IMR-90 (cell line): ENCODE measurements at regions not wholly inside any gene's neighbourhood (a gene's known extent, or its start where the extent isn't known, plus 50 kb on each side); places are given as distances from the start of the nearest gene placed in this dataset.

ENCODE experiments used
- ATAC-seq: fragments of 200-7000 bp; cut with Tn5 transposase; 2 replicates; pipeline ENCODE4 v1.9.1; 2020; ENCODE audit warnings: low read depth, mild to moderate bottlenecking, moderate library complexity
- BruUV-seq: library from RNA; stranded (reverse); fragments of 400-500 nt; replicated peaks from 2 replicates; lab custom pipeline; 2021; lab: Mats Ljungman, UMichigan
- CTCF ChIA-PET: fragments of 300-600 bp; formaldehyde crosslinking; extraction: SDS; loops from one replicate; lab custom pipeline; 2021; ENCODE audit warnings: antibody characterized with exemption; lab: Yijun Ruan, JAX
- POLR2A ChIA-PET: fragments of 300-600 bp; sonication (Branson Sonifier 250); formaldehyde crosslinking; loops from one replicate; lab custom pipeline; 2022; ENCODE audit warnings: antibody characterized with exemption; ENCODE audit not compliant: unreplicated experiment; lab: Charles Lee
- DNase-seq: peaks from one replicate; pipeline ENCODE4 v3.0.0; 2013
- H2AFZ ChIP-seq: replicated peaks from 2 replicates; pipeline ENCODE3; 2013; ENCODE audit warnings: low read length, mild to moderate bottlenecking; ENCODE audit not compliant: poor library complexity
- H2AK5ac ChIP-seq: 2 replicates; pipeline ENCODE4 v1.6.1; 2013; ENCODE audit warnings: low read depth, low read length, inconsistent platforms
- H2AK9ac ChIP-seq: replicated peaks from 2 replicates; pipeline ENCODE3; 2013; ENCODE audit warnings: mild to moderate bottlenecking, low read depth, low read length, moderate library complexity; ENCODE audit not compliant: poor library complexity
- H2BK120ac ChIP-seq: 2 replicates; pipeline ENCODE4 v1.6.1; 2013; ENCODE audit warnings: low read depth, low read length, inconsistent platforms
- H2BK15ac ChIP-seq: 3 replicates; pipeline ENCODE4 v1.6.1; 2013; ENCODE audit warnings: low read depth, low read length, inconsistent platforms
- H2BK20ac ChIP-seq: 2 replicates; pipeline ENCODE4 v1.6.1; 2013; ENCODE audit warnings: low read depth, mild to moderate bottlenecking, inconsistent platforms, low read length, moderate library complexity
- H2BK5ac ChIP-seq: 2 replicates; pipeline ENCODE4 v1.6.1; 2013; ENCODE audit warnings: mild to moderate bottlenecking, low read depth, low read length, inconsistent platforms; ENCODE audit not compliant: poor library complexity, severe bottlenecking
- H3K14ac ChIP-seq: replicated peaks from 2 replicates; pipeline ENCODE4 v1.6.1; 2013; ENCODE audit warnings: low read depth, low read length, inconsistent platforms
- H3K18ac ChIP-seq: 2 replicates; pipeline ENCODE4 v1.6.1; 2013; ENCODE audit warnings: low read depth, low read length, control low read depth
- H3K23ac ChIP-seq: 2 replicates; pipeline ENCODE4 v1.6.1; 2013; ENCODE audit warnings: low read depth, low read length, inconsistent platforms
- H3K27ac ChIP-seq: 2 replicates; pipeline ENCODE4 v1.5.1; 2013; ENCODE audit warnings: mild to moderate bottlenecking, control low read depth, low read length; ENCODE audit not compliant: insufficient read depth
- H3K27me3 ChIP-seq: 2 replicates; pipeline ENCODE4 v1.6.1; 2013; ENCODE audit warnings: low read length; ENCODE audit not compliant: control insufficient read depth, insufficient read depth
- H3K36me3 ChIP-seq: 2 replicates; pipeline ENCODE4 v1.6.1; 2013; ENCODE audit warnings: low read length, mixed read lengths; ENCODE audit not compliant: control insufficient read depth, insufficient read depth
- H3K4ac ChIP-seq: 2 replicates; pipeline ENCODE4 v1.6.1; 2013; ENCODE audit warnings: low read depth, low read length, inconsistent platforms
- H3K4me1 ChIP-seq: 2 replicates; pipeline ENCODE4 v1.6.1; 2013; ENCODE audit warnings: low read length, mixed read lengths; ENCODE audit not compliant: control insufficient read depth, insufficient read depth
- H3K4me2 ChIP-seq: 2 replicates; pipeline ENCODE4 v1.6.1; 2013; ENCODE audit warnings: low read depth, mild to moderate bottlenecking, control low read depth, low read length, moderate library complexity
- H3K4me3 ChIP-seq: 2 replicates; pipeline ENCODE4 v1.5.1; 2013; ENCODE audit warnings: low read depth, mild to moderate bottlenecking, control low read depth, low read length, moderate library complexity; ENCODE audit not compliant: insufficient read depth
- H3K56ac ChIP-seq: 2 replicates; pipeline ENCODE4 v1.6.1; 2013; ENCODE audit warnings: low read length, inconsistent platforms; ENCODE audit not compliant: insufficient read depth; ENCODE audit errors: extremely low read depth
- H3K79me1 ChIP-seq, 2 experiments: 2 replicates each; pipeline ENCODE4 v1.6.1; 2013; ENCODE audit warnings: low read length in 2 of 2, inconsistent platforms in 1 of 2, low read depth in 1 of 2
- H3K9ac ChIP-seq: 2 replicates; pipeline ENCODE4 v1.6.1; 2013; ENCODE audit warnings: low read depth, low read length, control low read depth
- H3K9me1 ChIP-seq: 2 replicates; pipeline ENCODE4 v1.6.1; 2013; ENCODE audit warnings: low read length, inconsistent platforms; ENCODE audit not compliant: insufficient read depth
- H3K9me3 ChIP-seq: 2 replicates; pipeline ENCODE4 v1.6.1; 2013; ENCODE audit warnings: low read length; ENCODE audit not compliant: control insufficient read depth, insufficient read depth
- H4K20me1 ChIP-seq: 2 replicates; pipeline ENCODE4 v1.6.1; 2013; ENCODE audit warnings: low read length, inconsistent platforms; ENCODE audit not compliant: insufficient read depth
- H4K5ac ChIP-seq: 2 replicates; pipeline ENCODE4 v1.6.1; 2013; ENCODE audit warnings: mild to moderate bottlenecking, low read depth, low read length, control low read depth
- H4K8ac ChIP-seq, 2 experiments: 2 replicates each; pipeline ENCODE4 v1.6.1; 2013; ENCODE audit warnings: low read depth in 2 of 2, low read length in 2 of 2, control low read depth in 1 of 2, inconsistent platforms in 1 of 2
- H4K91ac ChIP-seq: 2 replicates; pipeline ENCODE4 v1.6.1; 2013; ENCODE audit warnings: low read depth, low read length, inconsistent platforms; ENCODE audit not compliant: insufficient read depth
- BHLHE40 ChIP-seq: fragments of 150-350 bp; IDR thresholded peaks from 2 replicates; pipeline ENCODE4 v1.6.1; 2016; ENCODE audit warnings: mild to moderate bottlenecking, low read depth, low read length
- CEBPB ChIP-seq: IDR thresholded peaks from 2 replicates; pipeline ENCODE4 v1.6.1; 2012; ENCODE audit warnings: low read depth, low read length, improper control_type of control experiment
- CHD1 ChIP-seq: IDR thresholded peaks from 2 replicates; pipeline ENCODE4 v1.6.1; 2012; ENCODE audit warnings: low read depth, low read length, improper control_type of control experiment
- FOS ChIP-seq: fragments of 150-350 bp; IDR thresholded peaks from 2 replicates; pipeline ENCODE4 v1.6.1; 2016; ENCODE audit warnings: low read depth, low read length
- MAFK ChIP-seq: IDR thresholded peaks from 2 replicates; pipeline ENCODE4 v1.6.1; 2012; ENCODE audit warnings: low read depth, low read length, improper control_type of control experiment
- MAZ ChIP-seq: IDR thresholded peaks from 2 replicates; pipeline ENCODE4 v1.6.1; 2012; ENCODE audit warnings: low read depth, mild to moderate bottlenecking, low read length, improper control_type of control experiment, moderate library complexity, borderline replicate concordance
- MXI1 ChIP-seq: IDR thresholded peaks from 2 replicates; pipeline ENCODE4 v1.6.1; 2012; ENCODE audit warnings: low read depth, mild to moderate bottlenecking, low read length, moderate library complexity, borderline replicate concordance
- NFE2L2 ChIP-seq: fragments of 150-350 bp; IDR thresholded peaks from 2 replicates; pipeline ENCODE4 v1.6.1; 2016; ENCODE audit warnings: low read depth, mild to moderate bottlenecking, low read length
- POLR2A ChIP-seq: IDR thresholded peaks from 2 replicates; pipeline ENCODE4 v1.6.1; 2012; ENCODE audit warnings: mild to moderate bottlenecking, low read depth, low read length
- RAD21 ChIP-seq: IDR thresholded peaks from 2 replicates; pipeline ENCODE4 v1.6.1; 2012; ENCODE audit warnings: low read length, improper control_type of control experiment
- RCOR1 ChIP-seq: IDR thresholded peaks from 2 replicates; pipeline ENCODE4 v1.6.1; 2012; ENCODE audit warnings: mild to moderate bottlenecking, low read length, improper control_type of control experiment; ENCODE audit not compliant: insufficient replicate concordance
- RFX5 ChIP-seq: IDR thresholded peaks from 2 replicates; pipeline ENCODE4 v1.8.0; 2012; ENCODE audit warnings: low read depth, mild to moderate bottlenecking, low read length, moderate library complexity
- SMC3 ChIP-seq: fragments of 150-350 bp; IDR thresholded peaks from 2 replicates; pipeline ENCODE4 v1.6.1; 2016; ENCODE audit warnings: low read depth, mild to moderate bottlenecking, antibody characterized with exemption, low read length, moderate library complexity
- WGBS, 2 experiments: methylation state at CpG; one replicate each; pipeline versions ENCODE4 v1.1.5 to v1.1.7; 2013; ENCODE audit warnings: missing lambda C conversion rate in 2 of 2; ENCODE audit not compliant: insufficient read length in 1 of 2; ENCODE audit errors: extremely low coverage in 2 of 2; 5-methylcytosine and 5-hydroxymethylcytosine counted together
- dilution Hi-C: fragments of 300-500 bp; cut with HindIII; formaldehyde crosslinking; loops from one replicate; pipeline ENCODE4 v1.14.3; 2018; ENCODE audit warnings: low sequenced_read_pairs; ENCODE audit not compliant: unreplicated experiment
- in situ Hi-C: fragments of 300-500 bp; cut with MboI; formaldehyde crosslinking; loops from 3 replicates; pipeline ENCODE4 v1.14.3; 2019; ENCODE audit warnings: low sequenced_read_pairs, inconsistent platforms, mixed read lengths
- intact Hi-C: fragments of 100-400 bp; cut with micrococcal nuclease; formaldehyde crosslinking; loops from 2 replicates; pipeline ENCODE4 v1.10.0; 2022
- TF ChIP-seq, protein P1 (sequence below): fragments of 150-350 bp; IDR thresholded peaks from 2 replicates; pipeline ENCODE4 v1.6.1; 2016; ENCODE audit warnings: low read depth, mild to moderate bottlenecking, low read length, moderate library complexity, borderline replicate concordance
- TF ChIP-seq, protein P2 (sequence below): fragments of 150-350 bp; IDR thresholded peaks from 2 replicates; pipeline ENCODE4 v1.6.1; 2017; ENCODE audit warnings: mild to moderate bottlenecking, antibody characterized with exemption, low read length, low read depth
- TF ChIP-seq, protein P3 (sequence below): conservative IDR thresholded peaks from 2 replicates; pipeline ENCODE4 v1.5.1; 2012; ENCODE audit warnings: mild to moderate bottlenecking, low read depth, low read length, improper control_type of control experiment

DNA sequence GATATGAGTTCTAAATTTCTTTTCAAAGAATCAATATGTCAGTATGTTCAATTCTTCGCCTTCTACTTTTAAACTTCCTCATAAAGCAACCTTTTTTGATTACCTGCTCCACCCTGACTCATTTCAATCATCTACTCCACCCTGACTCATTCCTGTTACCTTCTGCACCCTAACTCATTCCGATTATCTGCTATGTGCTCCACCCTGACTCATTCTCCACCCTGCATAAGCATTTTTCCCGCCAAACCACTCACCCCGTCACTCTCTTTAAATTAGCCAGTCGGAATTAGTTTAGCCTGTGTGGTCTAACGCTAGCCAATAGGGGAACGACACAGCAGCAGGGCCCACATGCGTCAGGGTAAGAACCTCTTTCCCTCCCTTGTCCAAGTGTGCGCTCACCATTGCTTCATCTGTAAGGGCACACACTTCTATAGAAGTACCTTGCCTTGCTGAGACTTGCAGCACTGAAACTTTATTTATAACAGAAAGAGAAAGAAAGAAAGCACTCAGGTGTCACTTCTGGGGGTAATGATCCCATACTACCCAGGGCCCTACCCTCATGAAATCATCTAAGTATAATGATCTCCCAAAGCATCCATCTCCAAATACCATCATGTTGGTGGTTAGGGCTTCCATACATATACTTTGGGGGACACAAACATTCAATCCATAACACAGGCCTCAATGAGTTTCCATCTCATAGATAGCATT is 875.2 kb downstream of the RAPGEF2 start:
- H3K27ac ChIP-seq = no peak overlapping the region
- ATAC-seq (no peak), DNase-seq (no peak)
- H2AFZ ChIP-seq = no peak overlapping the region
- no peak overlapping the region for H3K18ac ChIP-seq
- intact Hi-C loops = no loop called here
- no peak overlapping the region for H3K56ac ChIP-seq
- in situ Hi-C loops = no loop called here
- no peak overlapping the region for H2AK9ac ChIP-seq
- no peak overlapping the region for H2AK5ac ChIP-seq
- WGBS, 2 experiments = 20% methylated on average over 2 of the region's 9 CpGs; no CpG with 5 or more reads in 1 of the 2 experiments
- BruUV-seq = no TSS peak
- no peak overlapping the region for H3K4me2 ChIP-seq
- no peak overlapping the region for H2BK15ac ChIP-seq
- no peaks in the 10 kb centered on the region for H3K9me1 ChIP-seq
- H4K20me1 ChIP-seq = no peaks in the 10 kb centered on the region
- no peak overlapping the region for H2BK20ac ChIP-seq
- H3K9ac ChIP-seq = no peak overlapping the region
- no peak overlapping the region for H2BK5ac ChIP-seq
- no peak overlapping the region for H3K4me3 ChIP-seq
- H3K36me3 ChIP-seq = no peaks in the 10 kb centered on the region
- no peak overlapping the region for H3K14ac ChIP-seq
- TF ChIP-seq FOS (no peak), RAD21 (no peak), CEBPB (no peak), SMC3 (no peak), RCOR1 (no peak), MAZ (no peak), MXI1 (no peak), BHLHE40 (no peak), NFE2L2 (no peak), RFX5 (no peak), MAFK (no peak), POLR2A (no peak), CHD1 (no peak)
- TF ChIP-seq, protein P1, sequence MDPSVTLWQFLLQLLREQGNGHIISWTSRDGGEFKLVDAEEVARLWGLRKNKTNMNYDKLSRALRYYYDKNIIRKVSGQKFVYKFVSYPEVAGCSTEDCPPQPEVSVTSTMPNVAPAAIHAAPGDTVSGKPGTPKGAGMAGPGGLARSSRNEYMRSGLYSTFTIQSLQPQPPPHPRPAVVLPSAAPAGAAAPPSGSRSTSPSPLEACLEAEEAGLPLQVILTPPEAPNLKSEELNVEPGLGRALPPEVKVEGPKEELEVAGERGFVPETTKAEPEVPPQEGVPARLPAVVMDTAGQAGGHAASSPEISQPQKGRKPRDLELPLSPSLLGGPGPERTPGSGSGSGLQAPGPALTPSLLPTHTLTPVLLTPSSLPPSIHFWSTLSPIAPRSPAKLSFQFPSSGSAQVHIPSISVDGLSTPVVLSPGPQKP = no peak
- TF ChIP-seq, protein P2, sequence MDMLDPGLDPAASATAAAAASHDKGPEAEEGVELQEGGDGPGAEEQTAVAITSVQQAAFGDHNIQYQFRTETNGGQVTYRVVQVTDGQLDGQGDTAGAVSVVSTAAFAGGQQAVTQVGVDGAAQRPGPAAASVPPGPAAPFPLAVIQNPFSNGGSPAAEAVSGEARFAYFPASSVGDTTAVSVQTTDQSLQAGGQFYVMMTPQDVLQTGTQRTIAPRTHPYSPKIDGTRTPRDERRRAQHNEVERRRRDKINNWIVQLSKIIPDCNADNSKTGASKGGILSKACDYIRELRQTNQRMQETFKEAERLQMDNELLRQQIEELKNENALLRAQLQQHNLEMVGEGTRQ = no peak
- TF ChIP-seq, protein P3, sequence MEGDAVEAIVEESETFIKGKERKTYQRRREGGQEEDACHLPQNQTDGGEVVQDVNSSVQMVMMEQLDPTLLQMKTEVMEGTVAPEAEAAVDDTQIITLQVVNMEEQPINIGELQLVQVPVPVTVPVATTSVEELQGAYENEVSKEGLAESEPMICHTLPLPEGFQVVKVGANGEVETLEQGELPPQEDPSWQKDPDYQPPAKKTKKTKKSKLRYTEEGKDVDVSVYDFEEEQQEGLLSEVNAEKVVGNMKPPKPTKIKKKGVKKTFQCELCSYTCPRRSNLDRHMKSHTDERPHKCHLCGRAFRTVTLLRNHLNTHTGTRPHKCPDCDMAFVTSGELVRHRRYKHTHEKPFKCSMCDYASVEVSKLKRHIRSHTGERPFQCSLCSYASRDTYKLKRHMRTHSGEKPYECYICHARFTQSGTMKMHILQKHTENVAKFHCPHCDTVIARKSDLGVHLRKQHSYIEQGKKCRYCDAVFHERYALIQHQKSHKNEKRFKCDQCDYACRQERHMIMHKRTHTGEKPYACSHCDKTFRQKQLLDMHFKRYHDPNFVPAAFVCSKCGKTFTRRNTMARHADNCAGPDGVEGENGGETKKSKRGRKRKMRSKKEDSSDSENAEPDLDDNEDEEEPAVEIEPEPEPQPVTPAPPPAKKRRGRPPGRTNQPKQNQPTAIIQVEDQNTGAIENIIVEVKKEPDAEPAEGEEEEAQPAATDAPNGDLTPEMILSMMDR = no peak
- ChIA-PET CTCF (no interaction called here), POLR2A (no interaction called here)
- H3K4ac ChIP-seq = no peak overlapping the region
- no peaks in the 10 kb centered on the region for H3K27me3 ChIP-seq
- H3K9me3 ChIP-seq = no peaks in the 10 kb centered on the region; the same call in 1 of the 2 replicates
- no peaks in the 10 kb centered on the region for H3K79me1 ChIP-seq
- no peak overlapping the region for H3K23ac ChIP-seq
- no peak overlapping the region for H4K8ac ChIP-seq
- no peak overlapping the region for H4K91ac ChIP-seq
- H4K5ac ChIP-seq = no peak overlapping the region
- H3K4me1 ChIP-seq = no peaks in the 10 kb centered on the region
- dilution Hi-C loops = no loop called here
- H2BK120ac ChIP-seq = no peak overlapping the region
